Activated naive CD4-positive, alpha-beta T cell treated with anti-CD3 and anti-CD28 coated beads, Interleukin-2, amount 10 ng/mL, durations not matched to agents 7 days and 5 days (primary cell): ENCODE measurements at regions not wholly inside any gene's neighbourhood (a gene's known extent, or its start where the extent isn't known, plus 50 kb on each side); places are given as distances from the start of the nearest gene placed in this dataset.

ENCODE experiments used
- CTCF ChIA-PET: fragments of 350-600 bp; sonication (Branson Sonifier 250); formaldehyde crosslinking; loops from one replicate; lab custom pipeline; 2021; ENCODE audit warnings: antibody characterized with exemption; lab: Charles Lee
- DNase-seq: peaks from one replicate; pipeline ENCODE4 v3.0.0-alpha.2; 2020
- H3K27ac Mint-ChIP-seq: one replicate; pipeline ENCODE4 v1.8.0; 2021; ENCODE audit warnings: mild to moderate bottlenecking, moderate library complexity, mixed read lengths
- H3K27me3 Mint-ChIP-seq: one replicate; pipeline ENCODE4 v1.8.0; 2021; ENCODE audit warnings: mild to moderate bottlenecking, mixed read lengths
- H3K36me3 Mint-ChIP-seq: one replicate; pipeline ENCODE4 v1.8.0; 2021; ENCODE audit warnings: mixed read lengths
- H3K4me1 Mint-ChIP-seq: one replicate; pipeline ENCODE4 v1.8.0; 2021; ENCODE audit warnings: mixed read lengths
- H3K4me3 Mint-ChIP-seq: one replicate; pipeline ENCODE4 v1.8.0; 2021; ENCODE audit warnings: mild to moderate bottlenecking, moderate library complexity, mixed read lengths
- H3K9me3 Mint-ChIP-seq: one replicate; pipeline ENCODE4 v1.8.0; 2021; ENCODE audit warnings: mixed read lengths

- no peaks in the 10 kb centered on the region for H3K9me3 Mint-ChIP-seq
- H3K27ac Mint-ChIP-seq = no peak overlapping the region
- no peaks in the 10 kb centered on the region for H3K27me3 Mint-ChIP-seq
- no peaks in the 10 kb centered on the region for H3K36me3 Mint-ChIP-seq
- CTCF ChIA-PET = interaction anchor here (0.9 kb wide), 1 partner anchor 19 kb away, joined by 4 read pairs; no protein-coding TSS in a partner anchor
- no peak overlapping the region for H3K4me3 Mint-ChIP-seq
- no peaks in the 10 kb centered on the region for H3K4me1 Mint-ChIP-seq
- DNase-seq = no peak
These were observed 105.2 kb upstream of the NEBL start for GRCh38 chr10:21002091-21002878.

- CTCF ChIA-PET = no interaction called here
- no peak for DNase-seq
- no peaks in the 10 kb centered on the region for H3K4me1 Mint-ChIP-seq
- H3K36me3 Mint-ChIP-seq = no peaks in the 10 kb centered on the region
- H3K4me3 Mint-ChIP-seq = no peak overlapping the region
- no peaks in the 10 kb centered on the region for H3K27me3 Mint-ChIP-seq
- no peaks in the 10 kb centered on the region for H3K9me3 Mint-ChIP-seq
- H3K27ac Mint-ChIP-seq = no peak overlapping the region
These were observed 102.6 kb upstream of the NEBL start for GRCh38 chr10:20999699-21000098.

GRCh38 chr10:20998036-20998435, 100.9 kb upstream of the NEBL start:
- no peaks in the 10 kb centered on the region for H3K4me1 Mint-ChIP-seq
- H3K36me3 Mint-ChIP-seq = no peaks in the 10 kb centered on the region
- no peak overlapping the region for H3K27ac Mint-ChIP-seq
- CTCF ChIA-PET = no interaction called here
- no peak overlapping the region for H3K4me3 Mint-ChIP-seq
- H3K9me3 Mint-ChIP-seq = peaks cover 2% of the 10 kb centered on the region
- H3K27me3 Mint-ChIP-seq = no peaks in the 10 kb centered on the region
- no peak for DNase-seq

GRCh38 chr10:20995123-20995987, 98.2 kb upstream of the NEBL start:
- CTCF ChIA-PET = no interaction called here
- Mint-ChIP-seq H3K4me1 (no peaks in the 10 kb centered on the region), H3K27me3 (no peaks in the 10 kb centered on the region), H3K27ac (no peak overlapping the region), H3K4me3 (no peak overlapping the region), H3K36me3 (no peaks in the 10 kb centered on the region), H3K9me3 (peaks cover 2% of the 10 kb centered on the region)
- no peak for DNase-seq

GRCh38 chr10:20993830-20994527, 96.9 kb upstream of the NEBL start:
- Mint-ChIP-seq H3K27ac (no peak overlapping the region), H3K36me3 (no peaks in the 10 kb centered on the region), H3K4me1 (no peaks in the 10 kb centered on the region), H3K27me3 (no peaks in the 10 kb centered on the region), H3K9me3 (peaks cover 2% of the 10 kb centered on the region), H3K4me3 (no peak overlapping the region)
- CTCF ChIA-PET = no interaction called here
- DNase-seq = no peak

- CTCF ChIA-PET = no interaction called here
- Mint-ChIP-seq H3K27me3 (no peaks in the 10 kb centered on the region), H3K9me3 (peaks cover 2% of the 10 kb centered on the region), H3K4me3 (no peak overlapping the region), H3K27ac (no peak overlapping the region), H3K4me1 (no peaks in the 10 kb centered on the region), H3K36me3 (no peaks in the 10 kb centered on the region)
- DNase-seq = no peak
These were observed 96.3 kb upstream of the NEBL start for GRCh38 chr10:20993389-20993788.

- no peaks in the 10 kb centered on the region for H3K36me3 Mint-ChIP-seq
- H3K4me1 Mint-ChIP-seq = no peaks in the 10 kb centered on the region
- no peak overlapping the region for H3K27ac Mint-ChIP-seq
- H3K27me3 Mint-ChIP-seq = no peaks in the 10 kb centered on the region
- no peak for DNase-seq
- H3K9me3 Mint-ChIP-seq = peaks cover 2% of the 10 kb centered on the region
- CTCF ChIA-PET = no interaction called here
- no peak overlapping the region for H3K4me3 Mint-ChIP-seq
These were observed 94.4 kb upstream of the NEBL start for GRCh38 chr10:20991526-20991925.

- Mint-ChIP-seq H3K4me1 (no peaks in the 10 kb centered on the region), H3K27ac (no peak overlapping the region), H3K27me3 (no peaks in the 10 kb centered on the region), H3K4me3 (no peak overlapping the region), H3K36me3 (no peaks in the 10 kb centered on the region), H3K9me3 (peaks cover 2% of the 10 kb centered on the region)
- CTCF ChIA-PET = no interaction called here
- no peak for DNase-seq
These were observed 93.5 kb upstream of the NEBL start for GRCh38 chr10:20990604-20991003.

GRCh38 chr10:20988357-20988983, 91.4 kb upstream of the NEBL start:
- CTCF ChIA-PET = no interaction called here

GRCh38 chr10:20986049-20986448, 88.9 kb upstream of the NEBL start:
- no peaks in the 10 kb centered on the region for H3K9me3 Mint-ChIP-seq
- H3K36me3 Mint-ChIP-seq = no peaks in the 10 kb centered on the region
- no peak overlapping the region for H3K27ac Mint-ChIP-seq
- no peak for DNase-seq
- no peaks in the 10 kb centered on the region for H3K27me3 Mint-ChIP-seq
- no peak overlapping the region for H3K4me3 Mint-ChIP-seq
- no peaks in the 10 kb centered on the region for H3K4me1 Mint-ChIP-seq
- CTCF ChIA-PET = no interaction called here

More at GRCh38 chr10:20988357-20988983, 91.4 kb upstream of the NEBL start:
- Mint-ChIP-seq H3K9me3 (peaks cover 2% of the 10 kb centered on the region), H3K4me1 (no peaks in the 10 kb centered on the region), H3K36me3 (no peaks in the 10 kb centered on the region), H3K27ac (no peak overlapping the region), H3K4me3 (no peak overlapping the region), H3K27me3 (no peaks in the 10 kb centered on the region)
- DNase-seq = no peak

GRCh38 chr10:20984662-20985061, 87.6 kb upstream of the NEBL start:
- H3K9me3 Mint-ChIP-seq = no peaks in the 10 kb centered on the region
- no peaks in the 10 kb centered on the region for H3K36me3 Mint-ChIP-seq
- no peaks in the 10 kb centered on the region for H3K27me3 Mint-ChIP-seq

GRCh38 chr10:20981419-20981953, 84.4 kb upstream of the NEBL start:
- no peaks in the 10 kb centered on the region for H3K27me3 Mint-ChIP-seq
- no peaks in the 10 kb centered on the region for H3K9me3 Mint-ChIP-seq
- no peaks in the 10 kb centered on the region for H3K4me1 Mint-ChIP-seq
- CTCF ChIA-PET = no interaction called here
- no peak overlapping the region for H3K4me3 Mint-ChIP-seq
- no peak overlapping the region for H3K27ac Mint-ChIP-seq
- no peaks in the 10 kb centered on the region for H3K36me3 Mint-ChIP-seq
- no peak for DNase-seq

More at GRCh38 chr10:20984662-20985061, 87.6 kb upstream of the NEBL start:
- DNase-seq = no peak
- Mint-ChIP-seq H3K4me3 (no peak overlapping the region), H3K4me1 (no peaks in the 10 kb centered on the region), H3K27ac (no peak overlapping the region)
- CTCF ChIA-PET = no interaction called here

GRCh38 chr10:20978617-20979016, 81.5 kb upstream of the NEBL start:
- CTCF ChIA-PET = no interaction called here
- Mint-ChIP-seq H3K36me3 (no peaks in the 10 kb centered on the region), H3K4me3 (no peak overlapping the region), H3K27ac (no peak overlapping the region), H3K4me1 (no peaks in the 10 kb centered on the region), H3K9me3 (no peaks in the 10 kb centered on the region), H3K27me3 (no peaks in the 10 kb centered on the region)
- DNase-seq = no peak

- CTCF ChIA-PET = no interaction called here
- Mint-ChIP-seq H3K27me3 (no peaks in the 10 kb centered on the region), H3K9me3 (no peaks in the 10 kb centered on the region)
These were observed 80.2 kb upstream of the NEBL start for GRCh38 chr10:20977300-20977699.

More at GRCh38 chr10:20977300-20977699, 80.2 kb upstream of the NEBL start:
- Mint-ChIP-seq H3K36me3 (no peaks in the 10 kb centered on the region), H3K27ac (no peak overlapping the region), H3K4me1 (no peaks in the 10 kb centered on the region), H3K4me3 (no peak overlapping the region)
- DNase-seq = no peak
